Esophagus muscularis mucosa (tissue), 3 donors: ENCODE measurements at regions not wholly inside any gene's neighbourhood (a gene's known extent, or its start where the extent isn't known, plus 50 kb on each side); places are given as distances from the start of the nearest gene placed in this dataset.

ENCODE experiments used
- CTCF ChIP-seq, 3 experiments: fragments of 200-600 bp in 2 of 3; fragments of 450-650 bp in 1 of 3; sonication (generic) in 2 of 3; IDR thresholded peaks; one replicate each; pipeline ENCODE4 v1.5.1; 2017 to 2019; ENCODE audit warnings: antibody characterized with exemption in 3 of 3, mild to moderate bottlenecking in 2 of 3, moderate library complexity in 1 of 3
- POLR2A ChIP-seq: fragments of 450-650 bp; IDR thresholded peaks from one replicate; pipeline ENCODE4 v1.6.1; 2017; ENCODE audit warnings: antibody characterized with exemption, moderate library complexity, mild to moderate bottlenecking, low read depth

- TF ChIP-seq CTCF (IDR thresholded peaks at IDR 0.05): no peak
- no peak for TF ChIP-seq POLR2A
Measured at GRCh38 chr20:61054411-61054810, 197.7 kb upstream of the CDH4 start.
